ENCODE measurements at regions not wholly inside any gene's neighbourhood (a gene's known extent, or its start where the extent isn't known, plus 50 kb on each side); places are given as distances from the start of the nearest gene placed in this dataset.

- H3K9me3 ChIP-seq (replicated peaks; ENCODE audit: control insufficient read depth, insufficient read depth, low read length), result no peaks in the 10 kb centered on the region
- intact Hi-C loops (cut with micrococcal nuclease; ENCODE audit: unreplicated experiment) (no loop called here), in situ Hi-C loops (cut with MboI) (no loop called here)
- no peak overlapping the region for H3K9ac ChIP-seq (ENCODE audit: control insufficient read depth, insufficient read depth, low read length)
- no peak overlapping the region for H3K4me3 ChIP-seq
- no peak overlapping the region for H2AFZ ChIP-seq (ENCODE audit: control insufficient read depth, low read depth, low read length)
- SMC1A ChIA-PET (ENCODE audit: uncharacterized antibody, unreplicated experiment), result interaction anchor here (0.6 to 2.2 kb wide), 3 partner anchors 86 to 1880 kb away, joined by 3 to 7 read pairs (median 3); no protein-coding TSS in a partner anchor
- FAIRE-seq (no peak), DNase-seq (ENCODE audit: low read depth, low spot score) (no peak), ATAC-seq (no peak)
- H3K36me3 ChIP-seq (ENCODE audit: control insufficient read depth in 2 of 2, insufficient read depth in 2 of 2, low read length in 1 of 2), result no peaks in the 10 kb centered on the region
- RAD21 ChIA-PET (ENCODE audit: unreplicated experiment), result no interaction called here
- TF ChIP-seq MYB (IDR thresholded peaks at IDR 0.05; ENCODE audit: borderline replicate concordance, low read depth, low read length) (no peak), MTA2 (IDR thresholded peaks at IDR 0.05; ENCODE audit: low read depth) (no peak)
- POLR2A ChIA-PET, result no interaction called here
- H3K27ac ChIP-seq (ENCODE audit: control insufficient read depth, insufficient read depth), result no peak overlapping the region
- H3K4me1 ChIP-seq (ENCODE audit: control insufficient read depth, insufficient read depth, low read length), result no peaks in the 10 kb centered on the region
- WGBS (ENCODE audit: insufficient coverage, insufficient replicate concordance, low lambda C conversion rate, missing lambda C conversion rate), result 25% methylated on average over 3 of the region's 3 CpGs
- H3K27me3 ChIP-seq (replicated peaks in 1 of 2; ENCODE audit: control insufficient read depth in 2 of 2, insufficient read depth in 2 of 2, low read length in 1 of 2), result no peaks in the 10 kb centered on the region
- BruUV-seq (replicated peaks), result no TSS peak
- H4K20me1 ChIP-seq (ENCODE audit: control insufficient read depth, insufficient read depth), result no peaks in the 10 kb centered on the region
- CTCF ChIA-PET, result interaction anchor here (1.3 kb wide), 1 partner anchor 191 kb away, joined by 3 read pairs; no protein-coding TSS in a partner anchor
- H3K79me2 ChIP-seq (ENCODE audit: control insufficient read depth, insufficient read depth, low read length), result no peaks in the 10 kb centered on the region
- no peak overlapping the region for H3K4me2 ChIP-seq (ENCODE audit: control insufficient read depth, insufficient read depth)
Observed at GRCh38 chr3:29143151-29143550, 137.7 kb upstream of the RBMS3 start.

GRCh38 chr3:29144361-29144760, 136.5 kb upstream of the RBMS3 start:
- TF ChIP-seq CTCF (IDR thresholded peaks at IDR 0.05 in 2 of 3, conservative IDR thresholded peaks at IDR 0.05 in 1 of 3; ENCODE audit: control insufficient read depth in 2 of 3, extremely low read depth in 1 of 3, insufficient read depth in 1 of 3, low read depth in 3 of 3, low read length in 3 of 3) (no peak), POLR2A (IDR thresholded peaks at IDR 0.05; ENCODE audit: low read depth, low read length) (no peak), WRNIP1 (IDR thresholded peaks at IDR 0.05; ENCODE audit: borderline replicate concordance, low read depth, low read length) (no peak), GATAD2B (conservative IDR thresholded peaks at IDR 0.05; ENCODE audit: low read depth) (no peak), ZNF592 (IDR thresholded peaks at IDR 0.05) (no peak), RELA (IDR thresholded peaks at IDR 0.05; ENCODE audit: borderline replicate concordance, partially characterized antibody) (no peak), SREBF1 (IDR thresholded peaks at IDR 0.05; ENCODE audit: low read length) (no peak)
- ChIA-PET CTCF (interaction anchor here (1.3 to 1.4 kb wide), 3 partner anchors 10 to 1055 kb away, joined by 4 to 6 read pairs (median 4); no protein-coding TSS in a partner anchor), RAD21 (ENCODE audit: unreplicated experiment) (no interaction called here), POLR2A (no interaction called here), SMC1A (ENCODE audit: uncharacterized antibody, unreplicated experiment) (interaction anchor here (1.1 to 2.2 kb wide), 4 partner anchors 9 to 1055 kb away, joined by 3 to 7 read pairs (median 4); no protein-coding TSS in a partner anchor)
- intact Hi-C loops (cut with micrococcal nuclease; ENCODE audit: unreplicated experiment) (no loop called here), in situ Hi-C loops (cut with MboI) (no loop called here)
- DNase-seq (ENCODE audit: low read depth, low spot score), result no peak
- no peak for FAIRE-seq
- BruUV-seq (replicated peaks), result no TSS peak
- 0% methylated on average over 3 of the region's 3 CpGs for WGBS (ENCODE audit: insufficient coverage, insufficient replicate concordance, low lambda C conversion rate, missing lambda C conversion rate)
- Histone ChIP-seq H2AFZ (ENCODE audit: control insufficient read depth, low read depth, low read length) (no peak overlapping the region), H3K4me3 (no peak overlapping the region), H3K9ac (ENCODE audit: control insufficient read depth, insufficient read depth, low read length) (no peak overlapping the region), H3K79me2 (ENCODE audit: control insufficient read depth, insufficient read depth, low read length) (no peaks in the 10 kb centered on the region), H3K4me2 (ENCODE audit: control insufficient read depth, insufficient read depth) (no peak overlapping the region), H3K27me3 (replicated peaks in 1 of 2; ENCODE audit: control insufficient read depth in 2 of 2, insufficient read depth in 2 of 2, low read length in 1 of 2) (no peaks in the 10 kb centered on the region), H3K27ac (ENCODE audit: control insufficient read depth, insufficient read depth) (no peak overlapping the region), H3K4me1 (ENCODE audit: control insufficient read depth, insufficient read depth, low read length) (no peaks in the 10 kb centered on the region), H4K20me1 (ENCODE audit: control insufficient read depth, insufficient read depth) (no peaks in the 10 kb centered on the region), H3K36me3 (ENCODE audit: control insufficient read depth in 2 of 2, insufficient read depth in 2 of 2, low read length in 1 of 2) (no peaks in the 10 kb centered on the region), H3K9me3 (replicated peaks; ENCODE audit: control insufficient read depth, insufficient read depth, low read length) (no peaks in the 10 kb centered on the region)
- ATAC-seq, result no peak

Data from GM12878 (cell line).